ENCODE measurements at regions not wholly inside any gene's neighbourhood (a gene's known extent, or its start where the extent isn't known, plus 50 kb on each side); places are given as distances from the start of the nearest gene placed in this dataset.

DNA sequence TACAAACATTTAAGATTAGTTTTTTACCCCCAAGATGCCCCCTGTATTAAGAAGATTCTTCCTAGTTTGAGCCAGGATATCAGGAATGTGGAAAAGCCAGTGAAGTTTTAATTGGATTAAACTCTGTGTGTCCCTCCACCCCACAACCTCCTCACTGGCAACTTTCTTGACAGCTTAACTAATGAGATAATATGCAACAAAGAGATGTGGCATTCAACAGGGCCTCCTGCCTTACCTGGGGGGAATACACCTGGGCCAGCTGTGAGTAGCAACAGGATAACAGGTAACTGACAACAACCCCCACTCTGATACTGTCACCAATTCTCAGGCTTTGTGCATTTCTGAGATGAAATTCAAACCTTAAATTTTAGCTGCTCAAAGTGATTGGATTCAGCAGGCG lies 512.3 kb downstream of the TFAP2B start:
- Histone ChIP-seq H3K9me3 (ENCODE audit: control insufficient read depth in 4 of 4, insufficient read depth in 3 of 4, low read length in 3 of 4) (no peaks in the 10 kb centered on the region), H3K9ac (ENCODE audit: insufficient read depth in 1 of 2, low read length in 2 of 2) (no peak overlapping the region), H3K36me3 (ENCODE audit: control insufficient read depth in 4 of 4, insufficient read depth in 4 of 4, low read length in 4 of 4) (no peaks in the 10 kb centered on the region), H3K4me1 (ENCODE audit: control insufficient read depth in 5 of 5, insufficient read depth in 5 of 5, low read length in 5 of 5) (no peaks in the 10 kb centered on the region), H3K27ac (ENCODE audit: low read depth in 1 of 2, low read length in 1 of 2) (no peak overlapping the region), H3K4me3 (no peak overlapping the region), H3K27me3 (ENCODE audit: control insufficient read depth in 3 of 3, insufficient read depth in 3 of 3, low read length in 2 of 3) (no peaks in the 10 kb centered on the region)
- no peak for TF ChIP-seq CTCF (IDR thresholded peaks at IDR 0.05; ENCODE audit: control extremely low read depth, extremely low read depth)
- ATAC-seq (ENCODE audit: insufficient read depth, low FRiP score) (no peak), DNase-seq (no peak)
- 94 to 100% methylated on average over 1 of the region's 1 CpG for WGBS, 2 donors

DNA sequence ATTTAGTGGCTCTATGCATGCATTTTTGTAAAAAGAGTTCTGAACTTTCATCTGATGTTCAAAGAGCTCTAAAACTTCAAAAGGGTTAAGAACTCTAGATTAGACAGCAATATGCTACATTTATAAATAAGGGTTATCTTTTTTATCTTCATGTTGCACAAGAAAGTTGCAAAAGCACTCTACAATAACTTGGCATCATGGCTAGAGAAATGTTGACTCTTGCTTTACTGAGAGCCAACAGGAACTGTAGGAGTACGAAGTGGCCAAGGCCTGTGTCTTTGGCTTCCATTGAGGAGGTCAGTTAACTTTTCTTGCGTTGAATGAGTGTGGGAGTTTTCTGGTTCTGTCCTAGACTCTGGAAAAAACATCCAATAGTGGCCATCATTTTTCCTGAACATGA lies 516.9 kb downstream of the TFAP2B start:
- no peaks in the 10 kb centered on the region for H3K9me3 ChIP-seq (ENCODE audit: control insufficient read depth in 4 of 4, insufficient read depth in 3 of 4, low read length in 3 of 4)
- 62 to 85% methylated on average over 2 of the region's 2 CpGs for WGBS, 2 donors
- H3K36me3 ChIP-seq (ENCODE audit: control insufficient read depth in 4 of 4, insufficient read depth in 4 of 4, low read length in 4 of 4): no peaks in the 10 kb centered on the region
- H3K4me1 ChIP-seq (ENCODE audit: control insufficient read depth in 5 of 5, insufficient read depth in 5 of 5, low read length in 5 of 5): no peaks in the 10 kb centered on the region
- no peaks in the 10 kb centered on the region for H3K27me3 ChIP-seq (ENCODE audit: control insufficient read depth in 3 of 3, insufficient read depth in 3 of 3, low read length in 2 of 3)
- no peak overlapping the region for H3K4me3 ChIP-seq
- TF ChIP-seq CTCF (IDR thresholded peaks at IDR 0.05; ENCODE audit: control extremely low read depth, extremely low read depth): no peak
- DNase-seq: peak in 1 of 3 donors; percentile 42
- no peak for ATAC-seq (ENCODE audit: insufficient read depth, low FRiP score)
- no peak overlapping the region for H3K9ac ChIP-seq (ENCODE audit: insufficient read depth in 1 of 2, low read length in 2 of 2)
- no peak overlapping the region for H3K27ac ChIP-seq (ENCODE audit: low read depth in 1 of 2, low read length in 1 of 2)

DNA sequence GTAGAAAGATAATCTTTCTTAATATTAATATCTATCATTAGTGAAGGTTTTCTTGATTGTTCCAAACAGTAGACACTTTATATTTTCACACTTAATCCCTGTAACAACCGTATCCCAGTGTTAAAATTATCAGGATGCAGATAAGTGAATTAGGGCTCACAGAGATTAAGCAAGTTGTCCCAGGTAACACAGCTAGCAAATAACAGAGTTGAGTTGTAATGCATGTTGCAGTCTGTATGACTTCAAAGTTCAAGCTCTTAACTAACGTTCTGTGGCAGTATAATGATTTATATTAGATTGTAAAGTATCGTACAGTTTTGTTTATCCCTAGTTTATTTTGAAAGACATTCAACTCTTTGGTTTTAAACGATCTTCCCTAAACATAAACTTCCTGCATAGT lies 517.5 kb downstream of the TFAP2B start:
- no peak for ATAC-seq (ENCODE audit: insufficient read depth, low FRiP score)
- 40 to 65% methylated on average over 4 of the region's 4 CpGs for WGBS, 2 donors
- TF ChIP-seq CTCF (IDR thresholded peaks at IDR 0.05; ENCODE audit: control extremely low read depth, extremely low read depth): no peak
- Histone ChIP-seq H3K4me3 (no peak overlapping the region), H3K27me3 (ENCODE audit: control insufficient read depth in 3 of 3, insufficient read depth in 3 of 3, low read length in 2 of 3) (no peaks in the 10 kb centered on the region), H3K4me1 (ENCODE audit: control insufficient read depth in 5 of 5, insufficient read depth in 5 of 5, low read length in 5 of 5) (no peaks in the 10 kb centered on the region), H3K36me3 (ENCODE audit: control insufficient read depth in 4 of 4, insufficient read depth in 4 of 4, low read length in 4 of 4) (no peaks in the 10 kb centered on the region), H3K9me3 (ENCODE audit: control insufficient read depth in 4 of 4, insufficient read depth in 3 of 4, low read length in 3 of 4) (no peaks in the 10 kb centered on the region), H3K9ac (ENCODE audit: insufficient read depth in 1 of 2, low read length in 2 of 2) (no peak overlapping the region), H3K27ac (ENCODE audit: low read depth in 1 of 2, low read length in 1 of 2) (no peak overlapping the region)
- no peak for DNase-seq

GRCh38 chr6:51337277-51337676 lies 518.6 kb downstream of the TFAP2B start:
- WGBS, 2 donors: 73 to 77% methylated on average over 3 of the region's 3 CpGs
- Histone ChIP-seq H3K4me3 (no peak overlapping the region), H3K9me3 (ENCODE audit: control insufficient read depth in 4 of 4, insufficient read depth in 3 of 4, low read length in 3 of 4) (no peaks in the 10 kb centered on the region), H3K4me1 (ENCODE audit: control insufficient read depth in 5 of 5, insufficient read depth in 5 of 5, low read length in 5 of 5) (no peaks in the 10 kb centered on the region), H3K27me3 (ENCODE audit: control insufficient read depth in 3 of 3, insufficient read depth in 3 of 3, low read length in 2 of 3) (no peaks in the 10 kb centered on the region), H3K9ac (ENCODE audit: insufficient read depth in 1 of 2, low read length in 2 of 2) (no peak overlapping the region), H3K27ac (ENCODE audit: low read depth in 1 of 2, low read length in 1 of 2) (no peak overlapping the region), H3K36me3 (ENCODE audit: control insufficient read depth in 4 of 4, insufficient read depth in 4 of 4, low read length in 4 of 4) (no peaks in the 10 kb centered on the region)
- no peak for TF ChIP-seq CTCF (IDR thresholded peaks at IDR 0.05; ENCODE audit: control extremely low read depth, extremely low read depth)
- DNase-seq (no peak), ATAC-seq (ENCODE audit: insufficient read depth, low FRiP score) (no peak)
